ENCODE measurements at regions not wholly inside any gene's neighbourhood (a gene's known extent, or its start where the extent isn't known, plus 50 kb on each side); places are given as distances from the start of the nearest gene placed in this dataset.

DNA sequence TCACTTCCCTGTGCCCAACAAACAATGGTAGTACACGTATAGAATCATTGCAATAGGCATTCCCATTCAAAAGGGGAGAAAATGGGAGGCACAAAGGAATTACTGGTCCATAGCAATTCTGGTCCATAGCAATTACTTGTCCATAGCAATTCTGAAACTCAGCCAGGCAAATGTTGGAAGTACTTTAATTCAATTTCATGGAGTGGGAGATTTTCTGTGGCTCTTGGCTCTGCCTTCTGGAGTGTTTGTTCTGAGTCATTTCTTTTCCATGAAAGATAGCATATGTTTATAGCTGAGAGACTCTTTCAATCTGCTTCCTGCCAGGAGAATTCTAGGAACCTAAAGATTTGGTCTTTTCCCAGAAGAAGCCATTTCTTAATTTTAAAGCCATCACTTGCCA lies 182.8 kb upstream of the ELAC2 start:
- DNase-seq (ENCODE audit: low read depth, low spot score): no peak
- Histone ChIP-seq H3K9ac (ENCODE audit: insufficient read length) (no peak overlapping the region), H3K27ac (no peak overlapping the region), H3K36me3 (ENCODE audit: insufficient read depth, low read length) (no peaks in the 10 kb centered on the region), H3K4me3 (no peak overlapping the region), H3K9me3 (ENCODE audit: low read depth, low read length) (no peaks in the 10 kb centered on the region)
- no peak for TF ChIP-seq POLR2AphosphoS5 (IDR thresholded peaks at IDR 0.05; ENCODE audit: borderline replicate concordance, low read depth, low read length)

GRCh38 chr17:13199425-13199824 lies 181.6 kb upstream of the ELAC2 start:
- Histone ChIP-seq H3K9ac (ENCODE audit: insufficient read length) (no peak overlapping the region), H3K9me3 (ENCODE audit: low read depth, low read length) (no peaks in the 10 kb centered on the region), H3K4me3 (no peak overlapping the region), H3K36me3 (ENCODE audit: insufficient read depth, low read length) (no peaks in the 10 kb centered on the region), H3K27ac (no peak overlapping the region)
- DNase-seq (ENCODE audit: low read depth, low spot score): no peak
- TF ChIP-seq FOXP2 (optimal IDR thresholded peaks at IDR 0.05; ENCODE audit: control extremely low read depth, extremely low read length, insufficient read depth) (no peak), POLR2AphosphoS5 (IDR thresholded peaks at IDR 0.05; ENCODE audit: borderline replicate concordance, low read depth, low read length) (no peak), EZH2 (IDR thresholded peaks at IDR 0.05) (no peak)

GRCh38 chr17:13197586-13197985 lies 179.8 kb upstream of the ELAC2 start:
- no peak overlapping the region for H3K9ac ChIP-seq (ENCODE audit: insufficient read length)
- no peak for DNase-seq (ENCODE audit: low read depth, low spot score)
- no peaks in the 10 kb centered on the region for H3K9me3 ChIP-seq (ENCODE audit: low read depth, low read length)
- no peak overlapping the region for H3K4me3 ChIP-seq
- no peak overlapping the region for H3K27ac ChIP-seq
- TF ChIP-seq POLR2AphosphoS5 (IDR thresholded peaks at IDR 0.05; ENCODE audit: borderline replicate concordance, low read depth, low read length) (no peak), FOXP2 (optimal IDR thresholded peaks at IDR 0.05; ENCODE audit: control extremely low read depth, extremely low read length, insufficient read depth) (no peak), EZH2 (IDR thresholded peaks at IDR 0.05) (no peak)
- no peaks in the 10 kb centered on the region for H3K36me3 ChIP-seq (ENCODE audit: insufficient read depth, low read length)

DNA sequence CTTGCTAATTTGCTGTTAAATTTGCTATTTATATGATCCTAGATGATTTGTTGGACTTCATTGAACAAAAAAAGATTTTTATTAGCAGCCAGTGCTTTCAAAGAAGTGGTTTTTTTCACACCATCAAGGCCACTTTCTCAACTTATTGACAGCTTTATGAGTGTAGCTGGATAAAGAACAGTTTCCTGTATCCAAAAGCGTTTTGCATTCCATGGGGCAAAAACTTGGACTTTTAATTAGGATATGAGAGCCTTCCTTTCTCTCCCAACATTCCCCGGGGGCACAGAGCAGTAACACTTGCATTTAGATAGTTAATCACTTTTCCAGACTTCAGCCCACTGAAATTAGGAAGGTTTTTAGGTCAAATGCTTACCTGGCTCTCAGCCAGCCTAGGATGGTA lies 177.1 kb upstream of the ELAC2 start:
- no peaks in the 10 kb centered on the region for H3K36me3 ChIP-seq (ENCODE audit: insufficient read depth, low read length)
- no peak overlapping the region for H3K27ac ChIP-seq
- DNase-seq (ENCODE audit: low read depth, low spot score): no peak
- H3K4me3 ChIP-seq: no peak overlapping the region
- H3K9ac ChIP-seq (ENCODE audit: insufficient read length): no peak overlapping the region
- no peaks in the 10 kb centered on the region for H3K9me3 ChIP-seq (ENCODE audit: low read depth, low read length)
- TF ChIP-seq EZH2 (IDR thresholded peaks at IDR 0.05): no peak
- no peak for TF ChIP-seq FOXP2 (optimal IDR thresholded peaks at IDR 0.05; ENCODE audit: control extremely low read depth, extremely low read length, insufficient read depth)
- TF ChIP-seq POLR2AphosphoS5 (IDR thresholded peaks at IDR 0.05; ENCODE audit: borderline replicate concordance, low read depth, low read length): no peak

DNA sequence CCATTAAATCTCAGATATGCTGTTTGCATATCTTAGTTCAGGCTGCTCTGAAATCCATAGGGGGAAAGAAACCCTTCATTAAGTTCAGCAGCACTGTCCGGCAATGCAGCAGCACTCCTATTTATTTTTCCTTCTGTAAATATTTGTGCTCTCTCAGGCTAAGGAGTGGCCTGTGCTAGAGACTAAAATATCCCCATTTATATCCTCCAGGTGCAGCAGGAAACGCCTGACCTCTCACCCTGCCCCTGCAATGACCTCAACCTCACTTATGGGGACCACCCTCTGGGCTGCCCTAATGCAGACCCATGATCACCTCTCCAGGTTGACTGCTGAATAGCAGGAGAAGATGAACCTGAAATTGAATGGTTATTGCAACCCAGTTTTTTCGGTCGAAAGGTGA lies 165.0 kb upstream of the ELAC2 start:
- no peak for DNase-seq (ENCODE audit: low read depth, low spot score)
- Histone ChIP-seq H3K27ac (no peak overlapping the region), H3K4me3 (no peak overlapping the region), H3K9me3 (ENCODE audit: low read depth, low read length) (no peaks in the 10 kb centered on the region), H3K9ac (ENCODE audit: insufficient read length) (no peak overlapping the region), H3K36me3 (ENCODE audit: insufficient read depth, low read length) (no peaks in the 10 kb centered on the region)
- TF ChIP-seq EZH2 (IDR thresholded peaks at IDR 0.05) (no peak), POLR2AphosphoS5 (IDR thresholded peaks at IDR 0.05; ENCODE audit: borderline replicate concordance, low read depth, low read length) (no peak), FOXP2 (optimal IDR thresholded peaks at IDR 0.05; ENCODE audit: control extremely low read depth, extremely low read length, insufficient read depth) (no peak)

DNA sequence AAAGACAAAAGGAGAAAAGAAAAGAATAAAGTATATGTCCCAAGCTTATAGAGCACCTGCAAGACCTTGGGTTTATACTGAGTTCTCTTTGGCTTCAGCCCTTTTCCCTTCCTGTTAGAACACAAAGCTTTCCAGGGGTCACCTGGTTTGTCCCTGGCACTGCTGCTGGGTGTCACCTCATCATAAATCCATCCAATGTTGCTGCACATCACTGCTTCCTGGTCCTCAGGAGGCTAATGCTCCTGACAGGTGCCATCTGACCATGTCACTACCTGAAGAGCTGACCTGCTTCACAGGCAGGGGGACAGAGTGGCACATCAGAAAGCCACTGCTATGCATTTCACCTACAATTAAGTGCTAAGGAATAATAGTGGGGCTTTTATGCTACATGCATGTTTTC lies 164.6 kb upstream of the ELAC2 start:
- Histone ChIP-seq H3K9me3 (ENCODE audit: low read depth, low read length) (no peaks in the 10 kb centered on the region), H3K4me3 (no peak overlapping the region), H3K27ac (no peak overlapping the region), H3K36me3 (ENCODE audit: insufficient read depth, low read length) (no peaks in the 10 kb centered on the region), H3K9ac (ENCODE audit: insufficient read length) (no peak overlapping the region)
- no peak for TF ChIP-seq EZH2 (IDR thresholded peaks at IDR 0.05)
- TF ChIP-seq FOXP2 (optimal IDR thresholded peaks at IDR 0.05; ENCODE audit: control extremely low read depth, extremely low read length, insufficient read depth): no peak
- no peak for TF ChIP-seq POLR2AphosphoS5 (IDR thresholded peaks at IDR 0.05; ENCODE audit: borderline replicate concordance, low read depth, low read length)
- no peak for DNase-seq (ENCODE audit: low read depth, low spot score)

GRCh38 chr17:13181683-13182082 lies 163.9 kb upstream of the ELAC2 start:
- no peak overlapping the region for H3K9ac ChIP-seq (ENCODE audit: insufficient read length)
- H3K36me3 ChIP-seq (ENCODE audit: insufficient read depth, low read length): no peaks in the 10 kb centered on the region
- no peak overlapping the region for H3K27ac ChIP-seq
- no peak overlapping the region for H3K4me3 ChIP-seq
- DNase-seq (ENCODE audit: low read depth, low spot score): no peak
- no peak for TF ChIP-seq POLR2AphosphoS5 (IDR thresholded peaks at IDR 0.05; ENCODE audit: borderline replicate concordance, low read depth, low read length)
- TF ChIP-seq EZH2 (IDR thresholded peaks at IDR 0.05): no peak
- TF ChIP-seq FOXP2 (optimal IDR thresholded peaks at IDR 0.05; ENCODE audit: control extremely low read depth, extremely low read length, insufficient read depth): no peak
- H3K9me3 ChIP-seq (ENCODE audit: low read depth, low read length): no peaks in the 10 kb centered on the region

GRCh38 chr17:13176436-13176835 lies 158.6 kb upstream of the ELAC2 start:
- Histone ChIP-seq H3K36me3 (ENCODE audit: insufficient read depth, low read length) (no peaks in the 10 kb centered on the region), H3K4me3 (no peak overlapping the region), H3K9ac (ENCODE audit: insufficient read length) (no peak overlapping the region), H3K27ac (no peak overlapping the region), H3K9me3 (ENCODE audit: low read depth, low read length) (peaks cover 3% of the 10 kb centered on the region; the same call in 1 of the 2 replicates)
- DNase-seq (ENCODE audit: low read depth, low spot score): no peak
- TF ChIP-seq FOXP2 (optimal IDR thresholded peaks at IDR 0.05; ENCODE audit: control extremely low read depth, extremely low read length, insufficient read depth): no peak
- no peak for TF ChIP-seq EZH2 (IDR thresholded peaks at IDR 0.05)
- TF ChIP-seq POLR2AphosphoS5 (IDR thresholded peaks at IDR 0.05; ENCODE audit: borderline replicate concordance, low read depth, low read length): no peak

GRCh38 chr17:13171790-13172189 lies 154.0 kb upstream of the ELAC2 start:
- TF ChIP-seq EZH2 (IDR thresholded peaks at IDR 0.05) (no peak), FOXP2 (optimal IDR thresholded peaks at IDR 0.05; ENCODE audit: control extremely low read depth, extremely low read length, insufficient read depth) (no peak), POLR2AphosphoS5 (IDR thresholded peaks at IDR 0.05; ENCODE audit: borderline replicate concordance, low read depth, low read length) (no peak)
- DNase-seq (ENCODE audit: low read depth, low spot score): no peak
- Histone ChIP-seq H3K27ac (no peak overlapping the region), H3K36me3 (ENCODE audit: insufficient read depth, low read length) (no peaks in the 10 kb centered on the region), H3K9ac (ENCODE audit: insufficient read length) (no peak overlapping the region), H3K4me3 (no peak overlapping the region), H3K9me3 (ENCODE audit: low read depth, low read length) (peaks cover 3% of the 10 kb centered on the region; the same call in 1 of the 2 replicates)
